DND-41 (cell line): ENCODE measurements at regions not wholly inside any gene's neighbourhood (a gene's known extent, or its start where the extent isn't known, plus 50 kb on each side); places are given as distances from the start of the nearest gene placed in this dataset.

Experiments used
- ATAC-seq: fragments of 200-7000 bp; cut with Tn5 transposase; 3 replicates; pipeline ENCODE4 v1.9.1; 2021; ENCODE audit warnings: low read depth; ENCODE audit not compliant: insufficient read depth
- DNase-seq: peaks from one replicate; pipeline ENCODE4 v3.0.0-alpha.2; 2020
- H2AFZ ChIP-seq: 2 replicates; pipeline ENCODE4 v1.6.0; 2012; ENCODE audit warnings: low read depth, low read length
- H3K27ac ChIP-seq: 2 replicates; pipeline ENCODE4 v1.5.1; 2012; ENCODE audit warnings: low read length, inconsistent platforms
- H3K27me3 ChIP-seq: fragments of 200-600 bp; sonication (generic); 2 replicates; pipeline ENCODE4 v1.6.0; 2012; ENCODE audit warnings: low read length, mild to moderate bottlenecking, inconsistent platforms; ENCODE audit not compliant: insufficient read depth, poor library complexity
- H3K36me3 ChIP-seq: 2 replicates; pipeline ENCODE4 v1.5.1; 2012; ENCODE audit warnings: low read length, inconsistent platforms; ENCODE audit not compliant: insufficient read depth
- H3K4me1 ChIP-seq: 2 replicates; pipeline ENCODE4 v1.5.1; 2012; ENCODE audit warnings: mild to moderate bottlenecking, low read length; ENCODE audit not compliant: insufficient read depth
- H3K4me2 ChIP-seq: 2 replicates; pipeline ENCODE4 v1.6.0; 2012; ENCODE audit warnings: mild to moderate bottlenecking, moderate library complexity, low read length, inconsistent platforms; ENCODE audit not compliant: insufficient read depth
- H3K4me3 ChIP-seq, 2 experiments: fragments of 200-600 bp in 1 of 2; shearing (Covaris generic) in 1 of 2; 2 replicates each; pipeline ENCODE4 v1.5.1; 2012 to 2016; ENCODE audit warnings: inconsistent platforms in 2 of 2, low read length in 2 of 2, mild to moderate bottlenecking in 2 of 2, low read depth in 1 of 2, moderate library complexity in 1 of 2
- H3K79me2 ChIP-seq: 2 replicates; pipeline ENCODE4 v1.6.0; 2012; ENCODE audit warnings: low read length, inconsistent platforms; ENCODE audit not compliant: insufficient read depth
- H3K9ac ChIP-seq: 2 replicates; pipeline ENCODE4 v1.6.0; 2012; ENCODE audit warnings: low read depth, mild to moderate bottlenecking, inconsistent platforms, low read length, moderate library complexity
- H3K9me3 ChIP-seq: 2 replicates; pipeline ENCODE4 v1.5.1; 2012; ENCODE audit warnings: low read length, moderate library complexity, mild to moderate bottlenecking, inconsistent platforms; ENCODE audit not compliant: insufficient read depth, severe bottlenecking
- H4K20me1 ChIP-seq: 2 replicates; pipeline ENCODE4 v1.6.0; 2012; ENCODE audit warnings: low read length; ENCODE audit not compliant: insufficient read depth
- EZH2 ChIP-seq: IDR thresholded peaks from 3 replicates; pipeline ENCODE4 v1.6.1; 2012; ENCODE audit warnings: borderline replicate concordance, low read depth, mild to moderate bottlenecking, moderate library complexity, low read length, inconsistent platforms; ENCODE audit not compliant: severe bottlenecking
- TF ChIP-seq, protein P1 (sequence below): IDR thresholded peaks from 2 replicates; pipeline ENCODE4 v1.5.1; 2012; ENCODE audit warnings: borderline replicate concordance, low read length, moderate library complexity, mild to moderate bottlenecking; ENCODE audit not compliant: poor library complexity, severe bottlenecking; ENCODE audit errors: extremely low read depth

GRCh38 chr14:25118671-25119070, 68.7 kb upstream of the STXBP6 start:
- Histone ChIP-seq H3K4me3 (no peak overlapping the region), H3K27me3 (no peaks in the 10 kb centered on the region), H3K9ac (no peak overlapping the region), H4K20me1 (no peaks in the 10 kb centered on the region), H3K27ac (no peak overlapping the region), H3K4me1 (no peaks in the 10 kb centered on the region), H3K9me3 (no peaks in the 10 kb centered on the region), H3K4me2 (no peak overlapping the region), H3K79me2 (no peaks in the 10 kb centered on the region), H3K36me3 (no peaks in the 10 kb centered on the region), H2AFZ (no peak overlapping the region)
- TF ChIP-seq, protein P1, sequence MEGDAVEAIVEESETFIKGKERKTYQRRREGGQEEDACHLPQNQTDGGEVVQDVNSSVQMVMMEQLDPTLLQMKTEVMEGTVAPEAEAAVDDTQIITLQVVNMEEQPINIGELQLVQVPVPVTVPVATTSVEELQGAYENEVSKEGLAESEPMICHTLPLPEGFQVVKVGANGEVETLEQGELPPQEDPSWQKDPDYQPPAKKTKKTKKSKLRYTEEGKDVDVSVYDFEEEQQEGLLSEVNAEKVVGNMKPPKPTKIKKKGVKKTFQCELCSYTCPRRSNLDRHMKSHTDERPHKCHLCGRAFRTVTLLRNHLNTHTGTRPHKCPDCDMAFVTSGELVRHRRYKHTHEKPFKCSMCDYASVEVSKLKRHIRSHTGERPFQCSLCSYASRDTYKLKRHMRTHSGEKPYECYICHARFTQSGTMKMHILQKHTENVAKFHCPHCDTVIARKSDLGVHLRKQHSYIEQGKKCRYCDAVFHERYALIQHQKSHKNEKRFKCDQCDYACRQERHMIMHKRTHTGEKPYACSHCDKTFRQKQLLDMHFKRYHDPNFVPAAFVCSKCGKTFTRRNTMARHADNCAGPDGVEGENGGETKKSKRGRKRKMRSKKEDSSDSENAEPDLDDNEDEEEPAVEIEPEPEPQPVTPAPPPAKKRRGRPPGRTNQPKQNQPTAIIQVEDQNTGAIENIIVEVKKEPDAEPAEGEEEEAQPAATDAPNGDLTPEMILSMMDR: no peak
- TF ChIP-seq EZH2: no peak
- ATAC-seq (no peak), DNase-seq (no peak)

- Histone ChIP-seq H3K79me2 (no peaks in the 10 kb centered on the region), H4K20me1 (no peaks in the 10 kb centered on the region), H3K4me1 (no peaks in the 10 kb centered on the region), H2AFZ (no peak overlapping the region), H3K36me3 (no peaks in the 10 kb centered on the region), H3K4me3 (no peak overlapping the region), H3K27me3 (no peaks in the 10 kb centered on the region), H3K9me3 (no peaks in the 10 kb centered on the region), H3K4me2 (no peak overlapping the region), H3K9ac (no peak overlapping the region), H3K27ac (no peak overlapping the region)
- no peak for DNase-seq
- TF ChIP-seq, protein P1: no peak
- TF ChIP-seq EZH2: no peak
- no peak for ATAC-seq
Measured at GRCh38 chr14:25117342-25117741, 67.4 kb upstream of the STXBP6 start.

GRCh38 chr14:25116607-25117006, 66.7 kb upstream of the STXBP6 start:
- H3K4me1 ChIP-seq: no peaks in the 10 kb centered on the region
- H3K79me2 ChIP-seq: no peaks in the 10 kb centered on the region
- no peaks in the 10 kb centered on the region for H3K36me3 ChIP-seq
- no peak for TF ChIP-seq EZH2
- TF ChIP-seq, protein P1: no peak
- ATAC-seq (no peak), DNase-seq (no peak)
- H4K20me1 ChIP-seq: no peaks in the 10 kb centered on the region
- H3K27ac ChIP-seq: no peak overlapping the region
- no peak overlapping the region for H3K4me3 ChIP-seq
- no peak overlapping the region for H2AFZ ChIP-seq
- H3K9ac ChIP-seq: no peak overlapping the region
- H3K27me3 ChIP-seq: no peaks in the 10 kb centered on the region
- H3K9me3 ChIP-seq: no peaks in the 10 kb centered on the region
- H3K4me2 ChIP-seq: no peak overlapping the region

DNA sequence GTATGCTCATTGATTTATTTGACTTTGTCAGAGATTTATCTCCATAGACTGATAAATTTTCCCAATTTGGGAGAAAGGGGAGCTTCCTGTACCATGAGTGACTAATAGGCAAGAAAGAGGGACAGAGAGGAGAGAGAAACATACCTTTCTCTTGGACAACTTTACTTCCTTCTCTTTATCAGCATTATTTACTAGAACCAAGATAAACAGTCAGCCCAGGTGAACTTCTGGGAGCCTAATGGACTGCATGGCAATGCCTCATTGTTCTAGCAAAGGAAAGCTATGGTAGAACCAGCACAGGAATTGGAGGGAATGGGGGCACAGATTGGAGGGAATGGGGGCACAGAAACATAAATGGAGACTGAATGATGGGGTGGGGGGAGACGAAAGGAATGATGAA, 63.4 kb upstream of the STXBP6 start:
- Histone ChIP-seq H3K27ac (no peak overlapping the region), H3K27me3 (no peaks in the 10 kb centered on the region), H3K9ac (no peak overlapping the region), H3K79me2 (no peaks in the 10 kb centered on the region), H3K4me3 (no peak overlapping the region), H3K4me2 (no peak overlapping the region), H3K36me3 (no peaks in the 10 kb centered on the region), H2AFZ (no peak overlapping the region), H3K4me1 (no peaks in the 10 kb centered on the region), H3K9me3 (no peaks in the 10 kb centered on the region), H4K20me1 (no peaks in the 10 kb centered on the region)
- TF ChIP-seq, protein P1: no peak
- TF ChIP-seq EZH2: no peak
- no peak for ATAC-seq
- DNase-seq: no peak
